Naive B cell (primary cell): ENCODE measurements at regions not wholly inside any gene's neighbourhood (a gene's known extent, or its start where the extent isn't known, plus 50 kb on each side); places are given as distances from the start of the nearest gene placed in this dataset.

Experiments
- ATAC-seq, 2 donors: fragments of 150-1000 bp; cut with Tn5 transposase; 2 replicates each; pipeline ENCODE4 v1.10.0; 2021; ENCODE audit warnings: low read depth in 2 of 2, mild to moderate bottlenecking in 2 of 2, moderate library complexity in 2 of 2
- DNase-seq: peaks from one replicate; pipeline ENCODE4 v3.0.0; 2022
- H3K27ac Mint-ChIP-seq, 6 donors: one replicate each; pipeline ENCODE4 v1.8.0; 2020 to 2022; ENCODE audit warnings: mild to moderate bottlenecking in 6 of 6, mixed read lengths in 6 of 6, moderate library complexity in 5 of 6, inconsistent platforms in 2 of 6
- H3K27me3 Mint-ChIP-seq, 3 donors: one replicate each; pipeline ENCODE4 v1.8.0; 2021 to 2022; ENCODE audit warnings: mixed read lengths in 3 of 3, mild to moderate bottlenecking in 1 of 3
- H3K36me3 Mint-ChIP-seq, 2 donors: one replicate each; pipeline ENCODE4 v1.8.0; 2020 to 2022; ENCODE audit warnings: mixed read lengths in 2 of 2, inconsistent platforms in 1 of 2, mild to moderate bottlenecking in 1 of 2
- H3K4me1 Mint-ChIP-seq, 3 donors: one replicate each; pipeline ENCODE4 v1.8.0; 2020 to 2022; ENCODE audit warnings: mixed read lengths in 3 of 3, inconsistent platforms in 1 of 3, mild to moderate bottlenecking in 1 of 3, moderate library complexity in 1 of 3
- H3K4me3 Mint-ChIP-seq, 8 donors: one replicate each; pipeline ENCODE4 v1.8.0; 2020 to 2022; ENCODE audit warnings: mild to moderate bottlenecking in 8 of 8, mixed read lengths in 8 of 8, moderate library complexity in 8 of 8, inconsistent platforms in 2 of 8
- H3K9me3 Mint-ChIP-seq, 7 donors: one replicate each; pipeline ENCODE4 v1.8.0; 2020 to 2022; ENCODE audit warnings: mixed read lengths in 7 of 7, mild to moderate bottlenecking in 5 of 7, inconsistent platforms in 2 of 7, moderate library complexity in 1 of 7

GRCh38 chr1:98467586-98467985, 193.9 kb upstream of the SNX7 start:
- Mint-ChIP-seq H3K27me3 (no peaks in the 10 kb centered on the region), H3K27ac (peak overlapping the region in 1 of 6 donors; percentile 62), H3K4me1 (no peaks in the 10 kb centered on the region), H3K9me3 (no peaks in the 10 kb centered on the region), H3K4me3 (no peak overlapping the region), H3K36me3 (no peaks in the 10 kb centered on the region)
- DNase-seq: no peak
- ATAC-seq: no peak

- ATAC-seq: no peak
- Mint-ChIP-seq H3K4me1 (no peaks in the 10 kb centered on the region), H3K36me3 (no peaks in the 10 kb centered on the region), H3K27ac (no peak overlapping the region), H3K9me3 (no peaks in the 10 kb centered on the region), H3K27me3 (no peaks in the 10 kb centered on the region), H3K4me3 (no peak overlapping the region)
- no peak for DNase-seq
Observed at GRCh38 chr1:98467122-98467521, 194.4 kb upstream of the SNX7 start.

- Mint-ChIP-seq H3K4me3 (no peak overlapping the region), H3K36me3 (no peaks in the 10 kb centered on the region), H3K27me3 (no peaks in the 10 kb centered on the region), H3K9me3 (no peaks in the 10 kb centered on the region), H3K27ac (no peak overlapping the region), H3K4me1 (no peaks in the 10 kb centered on the region)
- DNase-seq (no peak), ATAC-seq (no peak)
Observed at GRCh38 chr1:98461873-98462385, 199.6 kb upstream of the SNX7 start.

- Mint-ChIP-seq H3K4me1 (no peaks in the 10 kb centered on the region), H3K36me3 (no peaks in the 10 kb centered on the region), H3K27ac (no peak overlapping the region), H3K9me3 (no peaks in the 10 kb centered on the region), H3K4me3 (no peak overlapping the region), H3K27me3 (no peaks in the 10 kb centered on the region)
- DNase-seq: no peak
- ATAC-seq: no peak
Observed at GRCh38 chr1:98460136-98460535, 201.4 kb upstream of the SNX7 start.

- no peak overlapping the region for H3K27ac Mint-ChIP-seq
- H3K4me3 Mint-ChIP-seq: no peak overlapping the region
- no peaks in the 10 kb centered on the region for H3K4me1 Mint-ChIP-seq
- ATAC-seq: no peak
- H3K36me3 Mint-ChIP-seq: no peaks in the 10 kb centered on the region
- DNase-seq: no peak
- H3K9me3 Mint-ChIP-seq: no peaks in the 10 kb centered on the region
- no peaks in the 10 kb centered on the region for H3K27me3 Mint-ChIP-seq
Observed at GRCh38 chr1:98459486-98459870, 202.0 kb upstream of the SNX7 start.

GRCh38 chr1:98458511-98459485, 202.7 kb upstream of the SNX7 start:
- H3K9me3 Mint-ChIP-seq: no peaks in the 10 kb centered on the region

GRCh38 chr1:98457248-98457647, 204.3 kb upstream of the SNX7 start:
- Mint-ChIP-seq H3K9me3 (no peaks in the 10 kb centered on the region), H3K36me3 (no peaks in the 10 kb centered on the region), H3K4me1 (no peaks in the 10 kb centered on the region), H3K4me3 (no peak overlapping the region), H3K27me3 (no peaks in the 10 kb centered on the region), H3K27ac (no peak overlapping the region)
- DNase-seq: no peak
- no peak for ATAC-seq

More at GRCh38 chr1:98458511-98459485, 202.7 kb upstream of the SNX7 start:
- H3K27ac Mint-ChIP-seq: no peak overlapping the region
- no peak for DNase-seq
- no peaks in the 10 kb centered on the region for H3K27me3 Mint-ChIP-seq
- H3K36me3 Mint-ChIP-seq: no peaks in the 10 kb centered on the region
- no peaks in the 10 kb centered on the region for H3K4me1 Mint-ChIP-seq
- no peak for ATAC-seq
- no peak overlapping the region for H3K4me3 Mint-ChIP-seq

- H3K4me1 Mint-ChIP-seq: no peaks in the 10 kb centered on the region
- H3K27ac Mint-ChIP-seq: no peak overlapping the region
- ATAC-seq (no peak), DNase-seq (no peak)
- peaks cover 0 to 3% (median 0%) of the 10 kb centered on the region in 7 donors for H3K9me3 Mint-ChIP-seq
- no peaks in the 10 kb centered on the region for H3K36me3 Mint-ChIP-seq
- no peak overlapping the region for H3K4me3 Mint-ChIP-seq
- H3K27me3 Mint-ChIP-seq: no peaks in the 10 kb centered on the region
Observed at GRCh38 chr1:98454666-98455065, 206.9 kb upstream of the SNX7 start.

- ATAC-seq (no peak), DNase-seq (no peak)
- Mint-ChIP-seq H3K4me3 (no peak overlapping the region), H3K27me3 (no peaks in the 10 kb centered on the region), H3K36me3 (no peaks in the 10 kb centered on the region), H3K4me1 (no peaks in the 10 kb centered on the region), H3K9me3 (peaks cover 0 to 5% (median 0%) of the 10 kb centered on the region in 7 donors), H3K27ac (no peak overlapping the region)
Observed at GRCh38 chr1:98453066-98453465, 208.5 kb upstream of the SNX7 start.

GRCh38 chr1:98452162-98452561, 209.4 kb upstream of the SNX7 start:
- ATAC-seq: no peak
- no peak overlapping the region for H3K4me3 Mint-ChIP-seq

GRCh38 chr1:98441281-98441680, 220.2 kb upstream of the SNX7 start:
- Mint-ChIP-seq H3K9me3 (peaks cover 0 to 4% (median 1%) of the 10 kb centered on the region in 7 donors), H3K36me3 (no peaks in the 10 kb centered on the region), H3K4me3 (no peak overlapping the region), H3K27me3 (peaks cover 0 to 5% (median 4%) of the 10 kb centered on the region in 3 donors), H3K27ac (no peak overlapping the region), H3K4me1 (no peaks in the 10 kb centered on the region)
- no peak for DNase-seq
- no peak for ATAC-seq

More at GRCh38 chr1:98452162-98452561, 209.4 kb upstream of the SNX7 start:
- no peak overlapping the region for H3K27ac Mint-ChIP-seq
- no peaks in the 10 kb centered on the region for H3K4me1 Mint-ChIP-seq
- DNase-seq: no peak
- H3K36me3 Mint-ChIP-seq: no peaks in the 10 kb centered on the region
- H3K9me3 Mint-ChIP-seq: peaks cover 0 to 5% (median 0%) of the 10 kb centered on the region in 7 donors
- H3K27me3 Mint-ChIP-seq: no peaks in the 10 kb centered on the region

- H3K9me3 Mint-ChIP-seq: peaks cover 0 to 4% (median 0%) of the 10 kb centered on the region in 7 donors
- H3K4me1 Mint-ChIP-seq: no peaks in the 10 kb centered on the region
- ATAC-seq: no peak
- no peak overlapping the region for H3K27ac Mint-ChIP-seq
- no peak for DNase-seq
- H3K36me3 Mint-ChIP-seq: no peaks in the 10 kb centered on the region
- H3K4me3 Mint-ChIP-seq: no peak overlapping the region
- H3K27me3 Mint-ChIP-seq: peaks cover 0 to 5% (median 4%) of the 10 kb centered on the region in 3 donors
Observed at GRCh38 chr1:98439471-98439870, 222.1 kb upstream of the SNX7 start.

GRCh38 chr1:98437540-98437939, 224.0 kb upstream of the SNX7 start:
- Mint-ChIP-seq H3K36me3 (no peaks in the 10 kb centered on the region), H3K27ac (no peak overlapping the region), H3K4me1 (no peaks in the 10 kb centered on the region), H3K9me3 (peaks cover 0 to 4% (median 0%) of the 10 kb centered on the region in 7 donors), H3K4me3 (no peak overlapping the region), H3K27me3 (peaks cover 0 to 5% (median 4%) of the 10 kb centered on the region in 3 donors)
- DNase-seq (no peak), ATAC-seq (no peak)

- Mint-ChIP-seq H3K27ac (no peak overlapping the region), H3K4me3 (no peak overlapping the region), H3K4me1 (no peaks in the 10 kb centered on the region), H3K9me3 (peaks cover 0 to 4% (median 0%) of the 10 kb centered on the region in 7 donors), H3K27me3 (peaks cover 0 to 5% (median 4%) of the 10 kb centered on the region in 3 donors), H3K36me3 (no peaks in the 10 kb centered on the region)
- DNase-seq (no peak), ATAC-seq (no peak)
Observed at GRCh38 chr1:98437011-98437410, 224.5 kb upstream of the SNX7 start.
